ENCODE measurements at regions not wholly inside any gene's neighbourhood (a gene's known extent, or its start where the extent isn't known, plus 50 kb on each side); places are given as distances from the start of the nearest gene placed in this dataset.

- CTCF ChIA-PET = interaction anchor here (1.5 kb wide), 1 partner anchor 10 kb away, joined by 3 read pairs; no protein-coding TSS in a partner anchor
- no peak for DNase-seq (ENCODE audit: low read depth, low spot score)
- TF ChIP-seq CTCF (IDR thresholded peaks at IDR 0.05; ENCODE audit: insufficient read depth, low read length, missing control alignments) = no peak
- POLR2A ChIA-PET = no interaction called here
- no peak overlapping the region for H3K4me3 ChIP-seq (ENCODE audit: low read depth, low read length)
These were observed 405.9 kb upstream of the PAPPA start for GRCh38 chr9:115747731-115748130.

DNA sequence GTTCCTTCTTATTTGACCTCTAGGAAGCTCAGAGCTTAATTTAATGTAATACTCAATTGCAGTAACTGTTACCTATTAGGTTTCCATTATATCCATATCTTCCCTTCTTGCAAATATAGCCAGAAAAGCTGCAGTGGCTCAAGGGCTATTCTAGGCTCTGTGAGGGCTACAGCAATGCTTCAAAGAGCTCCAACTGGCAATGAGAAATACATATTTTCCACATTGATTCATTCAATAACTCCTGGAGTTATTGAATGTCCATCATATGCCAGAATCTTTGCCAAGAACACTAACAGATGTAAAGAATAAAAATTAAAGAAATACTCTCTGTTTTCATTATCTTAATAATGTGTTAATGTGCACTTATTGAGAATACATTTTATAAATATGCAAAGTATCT lies 396.9 kb upstream of the PAPPA start:
- TF ChIP-seq CTCF (IDR thresholded peaks at IDR 0.05; ENCODE audit: insufficient read depth, low read length, missing control alignments) = no peak
- no peak overlapping the region for H3K4me3 ChIP-seq (ENCODE audit: low read depth, low read length)
- no peak for DNase-seq (ENCODE audit: low read depth, low spot score)
- ChIA-PET POLR2A (no interaction called here), CTCF (interaction anchor here (1.6 kb wide), 1 partner anchor 163 kb away, joined by 7 read pairs; no protein-coding TSS in a partner anchor)

- ChIA-PET CTCF (interaction anchor here (1.0 to 1.6 kb wide), 3 partner anchors 9 to 164 kb away, joined by 3 to 7 read pairs (median 3); no protein-coding TSS in a partner anchor), POLR2A (interaction anchor here (0.5 kb wide), 1 partner anchor 154 kb away, joined by 3 read pairs; no protein-coding TSS in a partner anchor)
- no peak overlapping the region for H3K4me3 ChIP-seq (ENCODE audit: low read depth, low read length)
- TF ChIP-seq CTCF (IDR thresholded peaks at IDR 0.05; ENCODE audit: insufficient read depth, low read length, missing control alignments) = no peak
- no peak for DNase-seq (ENCODE audit: low read depth, low spot score)
These were observed 396.1 kb upstream of the PAPPA start for GRCh38 chr9:115757461-115757860.

GRCh38 chr9:115758441-115758840 lies 395.1 kb upstream of the PAPPA start:
- no peak for DNase-seq (ENCODE audit: low read depth, low spot score)
- H3K4me3 ChIP-seq (ENCODE audit: low read depth, low read length) = no peak overlapping the region
- ChIA-PET POLR2A (no interaction called here), CTCF (interaction anchor here (1.0 to 1.1 kb wide), 2 partner anchors 10 to 123 kb away, joined by 3 read pairs; no protein-coding TSS in a partner anchor)
- TF ChIP-seq CTCF (IDR thresholded peaks at IDR 0.05; ENCODE audit: insufficient read depth, low read length, missing control alignments) = no peak

DNA sequence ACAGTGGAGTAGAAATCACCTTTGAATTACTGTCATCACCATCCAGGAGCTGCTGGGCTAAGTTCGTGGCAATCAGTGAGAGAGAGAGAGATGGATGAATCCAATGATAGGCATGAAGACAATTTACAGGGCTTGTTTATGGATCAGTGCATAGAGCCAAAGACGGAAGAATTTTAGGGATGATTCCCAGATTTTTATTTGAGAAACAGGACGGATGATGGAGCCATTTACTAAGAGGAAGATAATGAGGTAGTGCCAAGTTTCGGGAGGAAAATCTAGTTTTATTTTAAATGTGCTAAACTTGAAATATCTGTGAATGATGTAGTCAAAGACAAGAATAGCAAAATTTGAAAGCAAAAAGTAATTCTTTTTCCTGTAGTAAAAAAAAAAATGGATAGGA lies 394.2 kb upstream of the PAPPA start:
- DNase-seq (ENCODE audit: low read depth, low spot score) = no peak
- ChIA-PET CTCF (no interaction called here), POLR2A (no interaction called here)
- H3K4me3 ChIP-seq (ENCODE audit: low read depth, low read length) = no peak overlapping the region
- TF ChIP-seq CTCF (IDR thresholded peaks at IDR 0.05; ENCODE audit: insufficient read depth, low read length, missing control alignments) = no peak

GRCh38 chr9:115764645-115765044 lies 388.9 kb upstream of the PAPPA start:
- CTCF ChIA-PET = no interaction called here
- no peak for TF ChIP-seq CTCF (IDR thresholded peaks at IDR 0.05; ENCODE audit: insufficient read depth, low read length, missing control alignments)
- DNase-seq (ENCODE audit: low read depth, low spot score) = no peak
- no peak overlapping the region for H3K4me3 ChIP-seq (ENCODE audit: low read depth, low read length)
- POLR2A ChIA-PET = no interaction called here
